DMS79 (cell line): ENCODE measurements at regions not wholly inside any gene's neighbourhood (a gene's known extent, or its start where the extent isn't known, plus 50 kb on each side); places are given as distances from the start of the nearest gene placed in this dataset.
"Not testable (repeated sequence)": the region's sequence is repeated elsewhere in the genome, so short reads cannot be mapped to it uniquely, and the experiment has no call there.

Experiments
- DNase-seq: peaks from one replicate; lab custom pipeline; 2025; lab: John Stamatoyannopoulos, UW

DNA sequence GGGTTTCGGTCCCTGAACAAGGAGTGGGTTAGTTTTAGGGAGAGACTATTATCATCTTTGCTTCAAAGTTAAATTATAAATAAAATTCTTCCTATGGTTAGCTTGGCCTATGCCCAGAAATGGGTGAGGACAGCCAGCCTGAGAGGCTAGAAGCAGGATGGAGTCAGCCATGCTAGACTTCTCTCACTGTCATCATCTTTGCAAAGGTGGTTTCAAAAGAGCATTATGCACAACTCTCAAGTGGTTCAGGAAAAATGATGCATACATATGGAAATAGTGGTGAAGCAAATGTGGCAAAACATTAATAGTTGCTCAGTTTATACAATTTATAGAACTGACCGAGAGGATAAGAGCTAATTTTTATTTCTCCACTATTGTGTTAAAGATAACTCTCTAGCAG, 124.3 kb upstream of the FOXN2 start:
- DNase-seq: no peak

DNA sequence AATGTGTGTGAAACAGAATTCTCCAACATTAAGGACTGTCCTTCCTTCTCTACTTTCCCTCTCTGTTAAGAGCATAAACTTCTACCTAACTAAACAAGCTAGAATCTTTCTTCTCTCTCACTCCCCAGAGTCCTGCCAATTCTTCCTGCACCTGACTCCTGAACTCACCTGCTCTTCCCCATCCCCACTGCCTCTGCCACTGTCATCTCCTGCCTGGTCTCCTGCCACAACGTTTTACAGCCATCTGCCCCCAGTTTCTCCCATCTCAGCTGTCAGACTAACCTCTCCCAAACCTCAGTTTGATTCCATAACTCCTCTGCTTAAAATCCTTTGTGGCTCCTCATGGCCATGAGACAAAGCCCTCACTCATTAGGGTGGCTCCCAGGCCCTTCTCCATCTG, 119.8 kb upstream of the FOXN2 start:
- DNase-seq: no peak

DNA sequence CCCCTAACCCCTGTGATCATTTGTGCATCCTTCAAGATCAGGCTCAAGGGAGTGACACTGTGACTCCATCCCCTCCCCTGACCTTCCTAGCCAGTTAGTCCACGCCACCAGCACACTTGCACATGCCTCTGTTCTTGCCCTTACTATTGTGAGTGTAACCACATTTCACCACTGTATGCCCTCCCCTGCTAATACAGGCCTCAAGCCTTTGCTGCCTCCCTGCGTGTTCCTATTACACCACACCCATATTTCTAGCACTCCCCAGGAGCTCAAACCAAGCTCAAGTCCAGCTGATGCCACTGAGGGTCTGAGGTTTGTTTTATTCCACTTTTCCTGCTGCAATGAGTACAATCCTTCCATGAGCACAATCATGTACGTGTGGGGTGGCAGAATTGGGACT, 119.3 kb upstream of the FOXN2 start:
- DNase-seq: no peak

DNA sequence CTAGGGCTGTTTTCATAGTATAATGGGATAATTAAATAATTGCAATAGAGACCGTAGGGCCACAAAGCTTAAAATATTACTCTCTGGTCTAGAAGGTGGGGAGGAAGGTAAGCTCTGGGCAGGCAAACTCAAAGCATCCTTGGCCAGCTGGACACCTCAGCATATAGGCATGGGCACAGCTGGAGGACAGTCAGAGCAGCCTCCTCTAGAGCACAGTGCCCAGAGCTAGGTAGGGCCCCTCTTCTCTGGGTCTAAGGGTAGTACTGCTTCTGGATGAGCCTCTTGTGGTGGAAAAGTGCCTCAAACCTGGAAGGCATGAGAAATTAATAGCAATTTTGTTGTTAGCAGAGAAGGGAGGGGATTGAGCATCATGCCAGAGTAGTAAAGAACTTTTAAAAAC, 116.9 kb upstream of the FOXN2 start:
- no peak for DNase-seq

DNA sequence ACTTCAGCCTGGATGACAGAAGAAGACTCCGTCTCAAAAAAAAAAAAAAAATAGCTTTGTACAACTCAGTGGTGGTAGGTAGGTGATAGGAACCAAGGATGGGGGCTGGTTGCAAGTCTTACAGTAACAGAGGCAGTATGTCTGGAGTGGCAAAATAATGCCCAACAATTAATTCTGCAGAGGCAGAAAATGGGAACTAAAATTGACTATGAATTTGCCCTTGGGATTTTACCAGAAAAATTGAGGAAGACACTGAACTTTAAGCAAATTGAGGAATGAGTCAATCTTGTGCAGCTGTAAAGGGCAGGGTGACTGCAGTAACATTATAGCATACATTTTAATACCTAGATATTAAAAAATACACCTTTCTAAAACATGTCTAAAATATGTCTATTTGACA, 116.1 kb upstream of the FOXN2 start:
- no peak for DNase-seq

DNA sequence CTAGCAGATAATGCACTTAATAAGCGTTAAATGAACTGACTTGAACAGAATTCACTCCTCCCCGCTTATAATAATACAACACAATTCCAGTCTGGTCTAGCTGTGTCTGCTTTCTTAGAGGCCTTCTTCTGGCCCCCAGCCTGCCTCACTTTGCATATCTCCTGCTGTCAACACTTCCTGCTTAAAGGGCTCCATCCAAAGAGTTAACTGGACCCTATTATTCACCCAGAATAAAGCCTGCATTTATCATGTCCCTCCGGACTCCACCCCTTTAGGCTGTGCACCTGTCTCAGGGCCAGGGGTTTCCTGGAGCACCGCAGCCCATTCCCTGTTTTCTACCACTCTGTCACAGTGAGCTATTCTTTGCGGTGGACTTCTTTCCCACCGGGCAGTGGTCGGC, 115.4 kb upstream of the FOXN2 start:
- no peak for DNase-seq

DNA sequence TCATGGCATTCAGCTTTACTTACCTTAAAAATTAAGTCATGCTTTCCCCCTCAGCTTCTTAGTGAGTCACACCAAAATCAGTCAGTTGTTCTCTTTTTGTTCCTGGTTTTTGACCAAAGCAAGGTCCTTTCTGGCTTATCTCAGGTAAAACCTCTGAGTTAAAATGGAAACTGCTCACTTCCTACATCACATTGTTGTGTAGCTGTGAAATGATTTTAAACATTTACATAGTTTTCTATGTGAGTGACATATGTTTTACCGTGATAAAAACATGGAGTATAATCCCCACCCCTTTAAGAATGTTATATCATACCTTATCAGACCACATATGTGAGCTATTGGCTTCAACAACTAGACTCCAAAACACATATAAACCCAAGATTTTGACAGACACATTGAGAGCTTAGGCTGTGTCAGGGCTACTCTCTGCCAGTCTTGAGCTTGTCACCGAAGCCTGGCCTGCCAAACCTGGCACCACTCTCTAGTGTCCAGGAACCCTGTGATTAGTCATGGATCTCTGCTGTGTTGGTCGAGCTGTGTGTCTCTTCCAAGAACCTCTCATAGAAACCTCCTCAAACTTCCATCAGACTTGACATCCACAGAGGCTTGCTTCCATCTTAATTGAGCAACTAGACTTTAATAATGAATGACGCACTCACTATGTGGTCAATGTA, 113.7 kb upstream of the FOXN2 start:
- DNase-seq: no peak

DNA sequence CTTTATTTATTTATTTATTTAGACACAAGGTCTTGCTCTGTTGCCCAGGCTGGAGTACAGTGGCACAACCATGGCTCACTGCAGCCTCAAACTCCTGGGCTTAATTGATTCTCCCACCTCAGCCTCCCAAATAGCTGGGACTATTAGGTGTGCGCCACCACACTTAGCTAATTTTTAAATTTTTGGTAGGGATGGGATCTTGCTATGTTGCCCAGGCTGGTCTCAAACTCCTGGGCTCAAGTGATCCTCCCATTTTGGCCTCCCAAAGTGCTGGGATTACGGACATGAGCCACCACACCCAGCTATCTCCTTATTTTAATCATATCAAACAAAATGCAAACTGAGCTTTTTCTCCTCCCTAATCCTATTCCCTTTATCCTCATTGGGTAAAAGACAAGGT, 113.0 kb upstream of the FOXN2 start:
- DNase-seq: not testable (repeated sequence)

DNA sequence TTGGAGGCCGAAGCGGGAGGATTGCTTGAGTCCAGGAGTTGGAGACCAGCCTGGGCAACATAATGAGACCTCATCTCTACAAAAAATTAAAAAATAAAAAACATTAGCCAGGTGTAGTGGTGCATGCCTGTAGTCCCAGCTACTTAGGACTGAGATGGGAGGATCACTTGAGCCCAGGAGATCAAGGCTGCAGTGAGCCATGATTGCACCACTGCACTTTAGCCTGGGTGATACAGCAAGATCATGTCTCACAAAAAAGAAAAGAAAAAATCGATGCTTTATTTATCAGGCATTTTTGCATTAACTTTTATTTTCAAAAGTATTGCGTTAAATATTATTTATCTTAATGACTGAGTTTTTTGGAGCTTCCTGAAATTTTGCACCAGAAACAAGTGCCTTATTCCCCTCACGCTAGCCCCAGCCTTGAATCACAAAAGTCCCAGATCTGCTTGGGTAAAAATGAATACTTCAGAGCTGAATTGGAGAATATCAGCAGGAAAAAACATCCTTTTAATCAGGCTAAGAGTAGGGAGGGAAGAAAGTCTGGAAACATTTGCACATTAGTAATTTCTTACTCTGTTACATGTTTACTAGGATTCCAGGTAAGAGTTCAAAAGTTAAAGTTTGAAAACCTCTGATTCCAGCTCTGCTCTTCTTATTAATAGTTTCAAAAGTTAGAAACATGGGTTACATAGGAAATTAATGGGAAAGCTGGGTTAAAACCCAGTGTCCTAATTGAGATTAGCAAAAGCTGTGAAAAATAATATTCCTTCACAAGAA, 111.4 kb upstream of the FOXN2 start:
- no peak for DNase-seq

DNA sequence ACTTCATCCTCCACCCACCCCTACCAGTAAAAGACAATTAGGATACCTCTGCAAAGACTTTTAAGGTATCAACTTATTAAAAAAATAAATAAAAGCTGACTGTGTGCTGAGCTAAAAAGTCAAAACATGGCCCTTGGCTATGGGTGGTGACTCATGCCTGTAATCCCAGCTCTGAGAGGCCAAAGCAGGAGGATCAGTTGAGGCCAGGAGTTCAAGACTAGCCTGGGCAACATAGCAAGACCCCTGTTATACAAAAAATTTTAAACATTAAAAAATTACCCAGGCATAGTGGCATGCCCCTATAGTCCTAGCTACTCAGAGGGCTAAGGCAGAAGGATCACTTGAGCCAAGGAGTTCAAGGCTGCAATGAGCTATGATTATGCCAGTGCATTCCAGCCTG, 110.8 kb upstream of the FOXN2 start:
- no peak for DNase-seq

DNA sequence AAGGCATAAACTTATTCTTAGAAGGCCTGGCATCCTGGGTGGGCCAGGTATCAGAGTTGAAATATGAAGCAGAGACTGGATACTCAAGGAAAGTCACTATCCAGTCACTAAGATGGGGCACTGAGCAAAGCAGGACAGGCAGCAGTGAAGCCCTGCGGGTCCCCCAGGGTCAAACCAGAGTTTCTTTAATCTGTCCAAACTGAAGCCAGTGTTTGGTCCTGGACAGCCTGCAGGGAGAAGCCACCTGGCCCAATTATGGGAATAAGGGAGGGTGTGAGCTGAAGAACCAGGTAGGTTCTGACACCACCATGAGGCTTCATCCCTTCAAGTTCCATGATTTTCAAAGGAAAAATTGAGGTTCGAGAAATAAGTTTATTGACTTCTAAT, 109.7 kb upstream of the FOXN2 start:
- DNase-seq: no peak

DNA sequence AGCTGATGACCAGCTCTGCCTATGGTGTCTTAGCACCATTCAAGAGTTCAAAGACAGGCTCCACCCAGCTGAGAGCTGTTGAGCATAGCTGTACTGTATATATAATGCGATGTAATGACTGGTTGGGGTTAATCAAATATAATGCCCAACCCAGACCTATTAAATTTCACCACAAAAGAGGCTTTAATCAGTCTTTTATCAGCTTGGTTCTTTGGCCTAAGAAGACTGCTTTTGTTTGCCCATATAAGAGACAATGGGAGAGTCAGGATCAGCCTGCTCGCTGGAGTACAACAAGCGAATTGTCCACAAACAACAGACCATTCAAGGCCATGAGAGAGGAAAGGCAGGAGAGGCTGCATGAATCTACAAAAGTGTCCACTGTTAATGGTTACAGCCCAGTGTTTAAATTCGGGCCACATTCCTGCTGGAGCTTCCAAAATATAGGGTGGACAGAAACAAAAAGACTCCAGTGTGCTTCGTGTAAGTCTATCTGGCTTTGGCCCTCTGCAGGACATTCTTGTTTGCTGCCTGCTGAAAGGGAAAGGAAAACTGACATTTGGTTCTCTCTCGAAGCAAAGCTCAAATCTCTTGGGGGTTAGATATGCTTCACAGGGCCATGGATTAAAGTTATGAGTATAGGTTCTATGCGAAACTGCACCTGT, 109.2 kb upstream of the FOXN2 start:
- no peak for DNase-seq

DNA sequence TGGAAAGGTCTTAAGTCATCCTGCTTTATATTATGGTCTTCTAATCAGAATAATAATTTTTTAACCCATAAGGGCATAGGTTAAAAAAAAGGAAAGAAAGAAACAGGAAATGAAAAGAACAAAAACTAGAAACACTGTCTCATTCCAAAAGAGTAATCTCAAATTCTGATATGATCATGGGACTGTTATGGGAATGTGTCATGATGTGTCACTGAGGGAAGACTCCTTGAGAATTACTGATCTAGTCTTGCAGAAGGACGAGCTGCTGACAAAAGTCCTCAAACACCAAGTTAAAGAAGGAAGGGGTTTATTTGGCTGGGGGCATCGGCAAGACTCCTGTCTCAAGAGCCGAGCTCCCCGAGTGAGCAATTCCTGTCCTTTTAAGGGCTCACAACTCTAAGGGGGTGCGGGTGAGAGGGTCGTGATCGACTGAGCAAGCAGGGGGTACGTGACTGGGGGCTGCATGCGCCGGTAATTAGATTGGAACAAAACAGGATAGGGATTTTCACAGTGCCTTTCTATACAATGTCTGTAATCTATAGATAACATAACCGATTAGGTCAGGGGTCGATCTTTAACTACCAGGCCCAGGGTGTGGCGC, 108.3 kb upstream of the FOXN2 start:
- DNase-seq: not testable (repeated sequence)

DNA sequence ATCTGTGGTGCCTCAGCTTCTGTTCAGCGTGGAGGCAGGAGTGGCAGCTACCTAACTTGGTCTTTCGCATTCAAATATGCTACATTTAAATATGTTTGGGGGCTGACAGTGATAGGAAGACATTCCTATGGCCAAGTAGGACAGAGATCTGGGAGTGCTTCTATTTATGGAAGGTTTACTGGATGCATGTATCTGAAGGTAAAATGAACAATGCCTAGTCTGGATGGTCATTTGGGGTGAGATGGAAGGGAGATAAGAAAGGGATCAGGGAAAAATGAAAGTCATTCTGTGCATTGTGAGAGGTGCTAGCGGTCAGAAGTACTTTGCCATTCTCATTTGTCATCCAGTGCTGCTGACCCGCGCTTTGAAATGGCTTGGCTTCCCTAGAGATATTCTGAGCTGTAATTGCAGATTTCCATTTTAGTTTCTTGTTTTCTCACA, 107.3 kb upstream of the FOXN2 start:
- no peak for DNase-seq

DNA sequence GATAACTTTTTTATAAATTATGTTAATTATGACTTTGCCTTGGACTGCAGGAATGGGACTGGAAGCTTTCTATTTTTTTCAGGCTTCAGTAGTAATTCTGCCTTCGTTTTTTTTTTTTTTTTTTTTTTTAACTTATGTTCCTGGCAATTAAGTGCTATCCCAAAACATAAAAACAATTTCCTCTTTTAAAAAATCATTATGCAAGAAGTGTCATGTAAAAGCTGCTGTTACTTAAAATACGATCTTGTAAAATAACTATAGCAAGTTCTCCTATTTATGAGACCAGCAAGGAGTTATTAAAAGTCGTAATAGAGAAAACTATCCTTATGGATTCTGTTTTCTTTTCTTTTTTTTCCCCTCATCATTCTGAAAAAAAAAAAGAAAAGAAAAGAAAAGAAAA, 106.6 kb upstream of the FOXN2 start:
- DNase-seq: no peak

DNA sequence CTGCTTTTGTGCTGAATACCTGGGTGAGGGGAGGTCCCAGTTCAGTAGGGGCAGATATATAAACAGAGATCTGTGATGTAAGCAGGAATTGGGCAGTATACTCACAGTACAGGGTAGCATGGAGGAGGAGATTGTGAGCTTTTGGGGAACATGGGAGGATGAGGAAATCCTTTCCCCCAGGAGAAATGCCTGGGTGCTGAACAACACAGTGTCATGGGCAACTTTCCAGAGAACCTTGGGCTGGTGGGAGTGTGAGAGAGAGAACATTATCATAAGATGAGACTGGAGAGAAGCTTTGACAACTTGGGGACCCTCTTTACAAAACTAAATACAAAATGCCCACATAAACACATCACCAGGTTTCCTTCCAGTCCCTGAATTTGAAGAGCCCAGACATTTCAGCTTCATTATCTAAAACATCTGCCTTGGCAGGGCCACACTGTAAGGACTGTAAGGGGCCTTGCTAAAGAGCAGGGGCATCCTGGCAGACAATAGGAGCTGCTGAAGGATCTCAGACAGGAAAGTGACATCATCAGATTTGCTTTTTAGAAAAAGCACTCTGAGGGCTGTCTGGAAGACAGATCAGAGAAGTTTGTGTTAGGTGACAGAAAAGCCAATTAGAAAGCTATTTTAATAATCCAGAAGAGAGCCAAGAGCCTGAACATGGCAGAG, 105.1 kb upstream of the FOXN2 start:
- no peak for DNase-seq

DNA sequence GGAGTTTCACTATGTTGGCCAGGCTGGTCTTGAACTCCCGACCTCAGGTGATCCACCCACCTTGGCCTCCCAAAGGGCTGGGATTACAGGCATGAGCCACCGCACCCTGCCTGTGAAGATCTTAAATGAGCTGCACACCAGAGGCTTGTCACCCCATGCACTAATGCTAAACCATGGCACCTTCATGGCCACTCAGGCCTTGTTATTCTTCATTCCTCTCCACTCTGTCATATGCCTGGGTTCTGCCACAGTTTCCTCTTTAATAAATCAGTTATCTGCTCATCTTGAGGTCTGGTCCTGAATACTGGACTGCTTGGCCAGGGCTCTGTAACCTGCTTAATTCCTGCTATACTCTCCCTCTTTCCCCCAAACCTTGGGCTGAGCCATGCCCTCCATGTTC, 104.3 kb upstream of the FOXN2 start:
- DNase-seq: no peak

DNA sequence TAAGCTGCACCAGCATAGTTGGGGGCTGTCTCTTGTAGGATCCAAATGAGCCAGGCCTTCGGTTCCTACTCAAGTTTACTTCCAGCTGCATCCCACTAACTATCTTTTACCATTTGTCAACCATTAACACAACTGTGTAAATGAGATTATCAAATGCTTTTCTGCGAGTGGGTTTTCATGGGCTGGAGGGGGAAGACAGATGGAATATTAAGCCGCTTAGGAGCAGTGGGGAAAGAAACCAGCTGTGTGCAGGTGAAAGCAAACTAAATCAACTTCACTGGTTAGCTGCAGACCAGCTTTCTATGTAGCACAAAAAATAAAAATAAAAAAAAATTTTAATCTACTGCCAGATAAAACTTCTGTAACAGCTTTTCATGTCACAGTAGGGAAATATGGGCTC, 100.8 kb upstream of the FOXN2 start:
- DNase-seq: no peak

DNA sequence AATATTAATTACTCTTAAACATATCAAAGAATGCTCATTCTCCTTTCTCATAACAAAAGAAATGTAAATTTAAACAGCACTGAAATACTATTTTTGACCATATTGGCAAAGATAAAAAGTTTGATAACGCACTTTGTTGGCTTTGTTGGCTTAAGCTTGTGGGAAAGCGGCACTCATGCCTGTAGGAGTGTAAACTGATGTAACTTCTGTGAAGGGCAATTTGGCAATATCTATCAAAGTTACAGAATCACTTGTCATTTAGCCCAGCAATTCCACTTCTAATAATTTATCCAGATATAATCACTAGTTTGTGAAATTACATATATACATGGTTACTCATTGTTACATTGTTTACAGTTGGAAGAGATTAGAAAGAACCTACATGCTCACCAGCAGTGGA, 96.3 kb upstream of the FOXN2 start:
- DNase-seq: no peak

DNA sequence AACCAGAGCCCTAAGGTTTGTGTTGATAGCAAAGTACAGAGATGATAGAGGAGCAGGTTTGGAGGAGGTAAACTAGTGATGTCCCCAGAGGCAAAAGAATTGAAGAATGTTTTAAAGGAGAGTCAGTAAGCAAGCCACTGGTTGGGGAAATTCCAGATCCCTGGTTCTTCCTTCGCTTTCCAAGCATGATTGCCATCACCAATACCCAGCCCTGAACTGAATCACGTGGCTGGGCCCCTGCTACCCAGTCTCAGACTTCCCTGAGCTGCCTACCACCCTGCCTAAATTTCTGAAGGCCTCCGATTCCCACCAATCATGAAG, 95.3 kb upstream of the FOXN2 start:
- DNase-seq: no peak

DNA sequence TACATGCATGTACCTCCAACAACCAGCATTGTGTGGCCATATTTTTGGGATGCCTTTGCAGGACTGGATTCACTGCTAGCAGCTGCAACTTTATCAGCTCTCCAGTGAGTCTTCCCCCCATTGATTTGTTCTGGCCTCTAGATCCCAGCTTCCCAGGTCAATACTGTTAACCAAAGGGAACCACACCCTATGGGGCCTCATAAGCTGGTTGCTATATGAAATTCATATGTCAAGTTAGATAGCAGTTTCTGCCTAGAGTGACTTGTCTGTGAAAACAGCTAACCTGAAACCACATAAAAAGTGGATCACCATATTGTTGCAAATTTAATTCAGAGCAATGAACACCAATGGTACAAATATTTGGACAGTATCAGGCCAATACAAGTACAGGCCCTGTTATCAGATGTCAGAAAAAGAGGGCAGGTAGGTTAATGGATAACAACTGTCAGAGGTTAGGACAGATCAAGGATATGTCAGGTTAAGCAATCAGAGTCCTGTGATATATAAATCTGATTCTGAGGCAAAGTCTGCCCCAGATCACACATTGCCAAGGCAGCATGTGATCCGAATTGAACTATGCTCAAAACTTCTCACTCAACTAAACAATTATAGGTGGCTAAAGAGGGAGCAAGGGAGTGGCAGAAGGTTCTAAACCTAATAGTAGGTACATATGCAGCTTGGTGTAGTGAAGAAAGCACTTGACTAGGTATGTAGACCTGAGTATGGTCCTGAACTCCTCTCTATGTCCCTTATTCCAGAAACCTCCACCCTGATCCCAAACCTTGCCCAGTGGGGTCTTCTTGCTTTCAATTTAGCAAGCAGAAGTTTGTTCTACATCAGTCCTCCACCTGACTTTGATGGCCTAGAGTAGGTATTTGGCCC, 94.7 kb upstream of the FOXN2 start:
- no peak for DNase-seq

DNA sequence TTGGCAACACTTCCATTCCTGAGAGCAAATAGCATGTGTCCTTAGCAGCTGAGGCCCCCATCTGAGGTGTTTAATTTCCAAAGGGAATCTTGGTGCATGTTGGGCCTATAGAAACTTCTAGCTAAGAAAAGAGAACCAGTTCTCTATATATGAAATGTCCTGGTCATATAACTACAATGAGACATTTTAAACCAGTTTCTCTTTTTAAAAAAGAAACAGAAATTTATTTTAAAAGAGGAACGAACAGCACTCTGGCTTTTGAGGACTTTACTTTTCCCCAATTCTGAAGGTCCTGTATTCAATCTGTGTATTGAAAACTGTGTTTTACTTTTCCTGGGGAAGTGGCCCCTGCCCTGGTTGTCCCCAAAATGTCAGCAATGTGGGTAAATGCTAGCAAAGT, 94.0 kb upstream of the FOXN2 start:
- DNase-seq: no peak
